ENCODE measurements at regions not wholly inside any gene's neighbourhood (a gene's known extent, or its start where the extent isn't known, plus 50 kb on each side); places are given as distances from the start of the nearest gene placed in this dataset.

DNA sequence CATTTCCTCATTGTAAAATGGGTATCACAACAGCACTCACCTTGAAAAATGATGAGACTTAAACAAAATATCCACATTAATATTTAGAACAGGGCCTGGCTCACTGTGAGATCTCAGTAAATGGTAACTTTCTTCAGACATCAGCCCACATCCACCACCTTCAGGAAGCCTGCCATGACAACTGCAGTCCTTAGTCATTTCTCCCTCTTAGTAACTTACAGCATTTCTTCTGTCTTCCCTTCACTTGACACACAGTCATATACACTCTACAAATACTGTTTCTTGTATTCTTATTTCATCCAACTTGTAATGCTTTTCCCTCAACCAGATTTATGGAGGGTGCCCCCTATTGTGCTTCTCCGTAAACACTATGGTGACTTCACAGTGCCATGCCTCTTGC is 263.0 kb downstream of the ZNF516 start:
- peaks cover 0 to 6% (median 0%) of the 10 kb centered on the region in 4 donors for H3K4me1 ChIP-seq
- WGBS = 95% methylated on average over 1 of the region's 1 CpG

GRCh38 chr18:76231402-76231801 is 263.6 kb downstream of the ZNF516 start:
- H3K4me1 ChIP-seq = peaks cover 0 to 6% (median 0%) of the 10 kb centered on the region in 4 donors
- TF ChIP-seq EP300 (IDR thresholded peaks at IDR 0.05) = no peak
- H3K27ac ChIP-seq (replicated peaks in 1 of 4) = no peak overlapping the region
- no peaks in the 10 kb centered on the region for H3K27me3 ChIP-seq
- H3K4me3 ChIP-seq = no peak overlapping the region
- DNase-seq (ENCODE audit: extremely low spot score) = no peak
- intact Hi-C loops (cut with DNase I) = no loop called here
- no peaks in the 10 kb centered on the region for H3K9me3 ChIP-seq
- no peaks in the 10 kb centered on the region for H3K36me3 ChIP-seq
- WGBS = 89% methylated on average over 5 of the region's 5 CpGs

More for the DNA sequence above, 263.0 kb downstream of the ZNF516 start:
- no peaks in the 10 kb centered on the region for H3K9me3 ChIP-seq
- no peaks in the 10 kb centered on the region for H3K36me3 ChIP-seq
- no peaks in the 10 kb centered on the region for H3K27me3 ChIP-seq
- no peak overlapping the region for H3K27ac ChIP-seq (replicated peaks in 1 of 4)
- no peak overlapping the region for H3K4me3 ChIP-seq
- TF ChIP-seq, protein P1, sequence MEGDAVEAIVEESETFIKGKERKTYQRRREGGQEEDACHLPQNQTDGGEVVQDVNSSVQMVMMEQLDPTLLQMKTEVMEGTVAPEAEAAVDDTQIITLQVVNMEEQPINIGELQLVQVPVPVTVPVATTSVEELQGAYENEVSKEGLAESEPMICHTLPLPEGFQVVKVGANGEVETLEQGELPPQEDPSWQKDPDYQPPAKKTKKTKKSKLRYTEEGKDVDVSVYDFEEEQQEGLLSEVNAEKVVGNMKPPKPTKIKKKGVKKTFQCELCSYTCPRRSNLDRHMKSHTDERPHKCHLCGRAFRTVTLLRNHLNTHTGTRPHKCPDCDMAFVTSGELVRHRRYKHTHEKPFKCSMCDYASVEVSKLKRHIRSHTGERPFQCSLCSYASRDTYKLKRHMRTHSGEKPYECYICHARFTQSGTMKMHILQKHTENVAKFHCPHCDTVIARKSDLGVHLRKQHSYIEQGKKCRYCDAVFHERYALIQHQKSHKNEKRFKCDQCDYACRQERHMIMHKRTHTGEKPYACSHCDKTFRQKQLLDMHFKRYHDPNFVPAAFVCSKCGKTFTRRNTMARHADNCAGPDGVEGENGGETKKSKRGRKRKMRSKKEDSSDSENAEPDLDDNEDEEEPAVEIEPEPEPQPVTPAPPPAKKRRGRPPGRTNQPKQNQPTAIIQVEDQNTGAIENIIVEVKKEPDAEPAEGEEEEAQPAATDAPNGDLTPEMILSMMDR (IDR thresholded peaks at IDR 0.05) = no peak
- TF ChIP-seq POLR2AphosphoS5 (IDR thresholded peaks at IDR 0.05) (no peak), POLR2A (IDR thresholded peaks at IDR 0.05; ENCODE audit: low read depth) (no peak), EP300 (IDR thresholded peaks at IDR 0.05) (no peak)
- DNase-seq (ENCODE audit: extremely low spot score) = no peak
- intact Hi-C loops (cut with DNase I) = no loop called here

DNA sequence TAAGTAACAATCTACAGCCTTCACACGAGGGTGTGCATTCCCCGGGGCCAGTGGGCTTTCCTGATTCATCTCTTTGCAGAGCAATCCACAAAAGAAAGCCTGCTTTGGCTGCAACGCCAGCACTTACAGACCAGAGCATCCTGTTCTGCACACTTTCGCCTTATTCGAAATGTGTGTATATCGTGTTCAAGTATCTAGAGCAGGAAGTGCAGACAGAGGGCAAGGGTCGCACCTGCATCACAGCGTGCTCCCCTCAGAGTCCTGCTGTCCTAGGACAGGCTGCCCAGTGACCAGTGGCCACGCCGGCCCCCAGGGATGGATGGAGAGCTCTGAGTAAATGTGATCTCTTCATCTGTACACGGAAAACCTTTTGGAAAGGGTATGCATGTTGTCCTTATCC is 264.3 kb downstream of the ZNF516 start:
- intact Hi-C loops (cut with DNase I) = no loop called here
- DNase-seq (ENCODE audit: extremely low spot score) = peak; percentile 88
- Histone ChIP-seq H3K36me3 (no peaks in the 10 kb centered on the region), H3K27me3 (no peaks in the 10 kb centered on the region), H3K4me1 (peaks cover 0 to 6% (median 0%) of the 10 kb centered on the region in 4 donors), H3K27ac (replicated peaks in 1 of 4) (no peak overlapping the region), H3K4me3 (no peak overlapping the region), H3K9me3 (no peaks in the 10 kb centered on the region)
- whole genome bisulfite sequencing = 56% methylated on average over 11 of the region's 11 CpGs
- TF ChIP-seq POLR2AphosphoS5 (IDR thresholded peaks at IDR 0.05) = no peak
- TF ChIP-seq POLR2A (IDR thresholded peaks at IDR 0.05; ENCODE audit: low read depth) = no peak
- TF ChIP-seq, protein P1 (IDR thresholded peaks at IDR 0.05) = no peak
- no peak for TF ChIP-seq EP300 (IDR thresholded peaks at IDR 0.05)

- 81% methylated on average over 7 of the region's 7 CpGs for WGBS
Observed at GRCh38 chr18:76228716-76229115, 266.3 kb downstream of the ZNF516 start.

GRCh38 chr18:76227759-76228158 is 267.3 kb downstream of the ZNF516 start:
- no peak for TF ChIP-seq POLR2A (IDR thresholded peaks at IDR 0.05; ENCODE audit: low read depth)
- intact Hi-C loops (cut with DNase I) = no loop called here
- no peaks in the 10 kb centered on the region for H3K9me3 ChIP-seq
- no peaks in the 10 kb centered on the region for H3K27me3 ChIP-seq
- H3K4me3 ChIP-seq = no peak overlapping the region
- H3K36me3 ChIP-seq = no peaks in the 10 kb centered on the region
- 79% methylated on average over 9 of the region's 9 CpGs for WGBS
- no peak overlapping the region for H3K27ac ChIP-seq (replicated peaks in 1 of 4)
- DNase-seq (ENCODE audit: extremely low spot score) = peak; percentile 37
- H3K4me1 ChIP-seq = no peaks in the 10 kb centered on the region

More at GRCh38 chr18:76228716-76229115, 266.3 kb downstream of the ZNF516 start:
- no peak overlapping the region for H3K27ac ChIP-seq (replicated peaks in 1 of 4)
- no peaks in the 10 kb centered on the region for H3K36me3 ChIP-seq
- H3K9me3 ChIP-seq = no peaks in the 10 kb centered on the region
- peak; percentile 70 for DNase-seq (ENCODE audit: extremely low spot score)
- no peaks in the 10 kb centered on the region for H3K27me3 ChIP-seq
- H3K4me1 ChIP-seq = no peaks in the 10 kb centered on the region
- H3K4me3 ChIP-seq = no peak overlapping the region
- intact Hi-C loops (cut with DNase I) = no loop called here
- TF ChIP-seq, protein P1 (IDR thresholded peaks at IDR 0.05) = no peak
- TF ChIP-seq POLR2AphosphoS5 (IDR thresholded peaks at IDR 0.05) (no peak), POLR2A (IDR thresholded peaks at IDR 0.05; ENCODE audit: low read depth) (no peak), EP300 (IDR thresholded peaks at IDR 0.05) (no peak)

DNA sequence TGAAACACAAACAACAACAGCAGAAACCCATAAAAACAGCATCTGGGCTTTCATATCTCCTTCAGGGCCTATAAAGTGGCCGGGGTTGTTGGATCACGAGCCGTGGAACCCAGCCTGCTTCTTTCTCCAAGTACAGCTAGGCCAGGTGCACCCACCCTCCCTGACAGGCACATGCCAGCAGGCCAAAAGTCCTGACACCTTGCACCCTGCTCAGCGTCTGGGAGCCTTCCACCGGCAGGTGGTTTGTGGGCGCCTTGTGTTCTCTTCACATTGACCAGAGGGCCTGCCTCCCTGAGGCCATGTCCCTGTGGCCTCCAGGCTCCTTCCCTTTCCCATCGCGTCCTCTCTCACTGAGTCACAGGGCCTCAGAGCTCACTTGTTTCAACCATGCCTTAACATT is 271.6 kb downstream of the ZNF516 start:
- no peak for DNase-seq (ENCODE audit: extremely low spot score)
- TF ChIP-seq POLR2A (IDR thresholded peaks at IDR 0.05; ENCODE audit: low read depth) (no peak), EP300 (IDR thresholded peaks at IDR 0.05) (no peak), POLR2AphosphoS5 (IDR thresholded peaks at IDR 0.05) (no peak)
- TF ChIP-seq, protein P1 (IDR thresholded peaks at IDR 0.05) = no peak
- 92% methylated on average over 8 of the region's 8 CpGs for WGBS
- Histone ChIP-seq H3K9me3 (no peaks in the 10 kb centered on the region), H3K36me3 (no peaks in the 10 kb centered on the region), H3K27ac (replicated peaks in 1 of 4) (no peak overlapping the region), H3K4me3 (no peak overlapping the region), H3K27me3 (no peaks in the 10 kb centered on the region), H3K4me1 (no peaks in the 10 kb centered on the region)
- intact Hi-C loops (cut with DNase I) = no loop called here
